ENCODE measurements at regions not wholly inside any gene's neighbourhood (a gene's known extent, or its start where the extent isn't known, plus 50 kb on each side); places are given as distances from the start of the nearest gene placed in this dataset.
A peak's percentile ranks its signal among the peaks of the same experiment; 100 is the strongest.

DNA sequence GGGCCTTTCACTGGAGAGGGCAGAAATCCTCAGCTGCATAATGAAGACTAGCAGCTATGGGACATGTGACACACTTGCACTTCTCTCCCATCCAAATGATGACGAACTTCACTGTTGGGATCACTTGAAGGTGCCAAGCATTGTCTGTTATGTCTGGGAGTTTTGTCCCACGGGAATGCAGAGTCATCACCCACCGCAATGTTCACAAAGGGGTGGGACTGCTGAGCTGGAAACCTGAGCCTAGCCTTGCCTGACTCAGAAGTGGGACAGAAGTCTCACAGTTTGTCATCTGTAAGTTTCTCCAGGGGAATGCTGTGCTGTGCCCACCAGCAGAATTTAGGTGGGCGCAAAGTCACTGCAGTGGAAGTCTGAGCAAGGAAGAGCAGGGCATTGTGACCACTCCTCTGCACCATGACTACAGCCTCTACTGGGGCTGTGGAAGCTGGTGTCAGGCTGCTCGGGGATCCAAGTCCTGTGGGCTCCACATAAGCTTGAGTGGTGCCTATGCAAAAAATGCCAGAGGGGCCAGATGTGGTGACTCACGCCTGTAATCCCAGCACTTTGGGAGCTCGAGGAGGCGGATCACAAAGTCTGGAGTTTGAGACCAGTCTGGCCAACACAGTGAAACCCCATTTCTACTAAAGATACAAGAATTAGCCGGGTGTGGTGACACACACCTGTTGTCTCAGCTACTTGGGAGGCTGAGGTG lies 472.0 kb upstream of the CNTNAP2 start:
- Histone ChIP-seq H3K4me3 (ENCODE audit: insufficient read depth, low read length) (no peak overlapping the region), H3K79me2 (ENCODE audit: insufficient read depth, low read length) (no peaks in the 10 kb centered on the region), H2AFZ (ENCODE audit: low read length) (no peak overlapping the region), H3K27me3 (ENCODE audit: insufficient read depth, low read length) (no peaks in the 10 kb centered on the region), H3K36me3 (ENCODE audit: insufficient read depth, low read length) (no peaks in the 10 kb centered on the region), H3K9me3 (ENCODE audit: low read depth, low read length) (peaks cover 1% of the 10 kb centered on the region), H3K4me1 (ENCODE audit: insufficient read depth, low read length) (no peaks in the 10 kb centered on the region), H4K20me1 (ENCODE audit: insufficient read depth, low read length) (no peaks in the 10 kb centered on the region), H3K27ac (ENCODE audit: low read depth, low read length) (no peak overlapping the region), H3K4me2 (ENCODE audit: insufficient read depth, low read length) (no peak overlapping the region)
- peak; percentile 45 for DNase-seq (ENCODE audit: insufficient read length, low spot score, missing footprints)
- TF ChIP-seq, protein P1, sequence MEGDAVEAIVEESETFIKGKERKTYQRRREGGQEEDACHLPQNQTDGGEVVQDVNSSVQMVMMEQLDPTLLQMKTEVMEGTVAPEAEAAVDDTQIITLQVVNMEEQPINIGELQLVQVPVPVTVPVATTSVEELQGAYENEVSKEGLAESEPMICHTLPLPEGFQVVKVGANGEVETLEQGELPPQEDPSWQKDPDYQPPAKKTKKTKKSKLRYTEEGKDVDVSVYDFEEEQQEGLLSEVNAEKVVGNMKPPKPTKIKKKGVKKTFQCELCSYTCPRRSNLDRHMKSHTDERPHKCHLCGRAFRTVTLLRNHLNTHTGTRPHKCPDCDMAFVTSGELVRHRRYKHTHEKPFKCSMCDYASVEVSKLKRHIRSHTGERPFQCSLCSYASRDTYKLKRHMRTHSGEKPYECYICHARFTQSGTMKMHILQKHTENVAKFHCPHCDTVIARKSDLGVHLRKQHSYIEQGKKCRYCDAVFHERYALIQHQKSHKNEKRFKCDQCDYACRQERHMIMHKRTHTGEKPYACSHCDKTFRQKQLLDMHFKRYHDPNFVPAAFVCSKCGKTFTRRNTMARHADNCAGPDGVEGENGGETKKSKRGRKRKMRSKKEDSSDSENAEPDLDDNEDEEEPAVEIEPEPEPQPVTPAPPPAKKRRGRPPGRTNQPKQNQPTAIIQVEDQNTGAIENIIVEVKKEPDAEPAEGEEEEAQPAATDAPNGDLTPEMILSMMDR (IDR thresholded peaks at IDR 0.05; ENCODE audit: extremely low read depth, low read depth, low read length), result no peak

DNA sequence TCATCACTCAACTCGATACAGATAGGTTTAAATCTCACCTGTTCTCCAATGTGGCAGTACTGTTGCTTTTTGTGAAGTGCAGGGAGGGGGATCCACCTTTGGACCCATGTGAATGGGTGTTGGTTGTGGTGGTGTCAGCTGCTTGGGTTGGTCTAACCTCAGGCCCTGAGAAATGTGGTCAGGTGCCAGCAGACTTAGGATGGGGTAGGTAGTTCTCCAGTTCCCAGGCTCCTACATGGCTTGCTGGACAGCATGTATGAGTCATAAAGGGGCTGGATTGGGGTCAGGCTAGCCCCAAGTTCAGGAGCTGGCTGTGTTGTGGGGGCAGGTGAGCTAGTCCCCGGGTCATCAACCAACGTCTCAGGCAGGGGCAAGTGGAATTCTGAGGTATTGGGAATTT lies 472.6 kb upstream of the CNTNAP2 start:
- H3K9me3 ChIP-seq (ENCODE audit: low read depth, low read length), result peaks cover 1% of the 10 kb centered on the region
- DNase-seq (ENCODE audit: insufficient read length, low spot score, missing footprints), result peak; percentile 26

DNA sequence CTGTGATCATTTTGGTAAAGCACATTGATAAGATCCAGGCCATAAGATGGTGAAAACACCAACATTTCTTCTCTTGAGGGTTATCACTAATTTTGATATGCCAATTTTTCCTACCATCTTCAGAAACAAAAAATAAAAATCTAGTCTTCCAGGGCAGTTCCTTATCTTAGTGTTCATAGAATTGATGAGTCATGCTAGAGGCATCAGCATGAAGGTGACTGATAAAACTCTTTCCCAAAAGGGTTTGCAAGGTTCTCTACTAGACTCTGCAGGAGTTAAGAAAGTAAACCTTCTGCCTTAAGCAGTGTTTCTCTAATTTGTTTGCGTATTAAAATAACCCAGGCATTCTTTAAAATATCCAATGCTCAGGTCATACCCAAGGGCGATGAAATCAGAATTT lies 483.1 kb upstream of the CNTNAP2 start:
- H3K27me3 ChIP-seq (ENCODE audit: insufficient read depth, low read length), result no peaks in the 10 kb centered on the region
- H3K79me2 ChIP-seq (ENCODE audit: insufficient read depth, low read length), result no peaks in the 10 kb centered on the region
- H3K9me3 ChIP-seq (ENCODE audit: low read depth, low read length), result no peaks in the 10 kb centered on the region
- H3K27ac ChIP-seq (ENCODE audit: low read depth, low read length), result no peak overlapping the region
- no peaks in the 10 kb centered on the region for H3K36me3 ChIP-seq (ENCODE audit: insufficient read depth, low read length)
- no peaks in the 10 kb centered on the region for H3K4me1 ChIP-seq (ENCODE audit: insufficient read depth, low read length)
- H3K4me2 ChIP-seq (ENCODE audit: insufficient read depth, low read length), result no peak overlapping the region
- no peak overlapping the region for H3K4me3 ChIP-seq (ENCODE audit: insufficient read depth, low read length)
- H2AFZ ChIP-seq (ENCODE audit: low read length), result no peak overlapping the region
- no peak for DNase-seq (ENCODE audit: insufficient read length, low spot score, missing footprints)
- H4K20me1 ChIP-seq (ENCODE audit: insufficient read depth, low read length), result no peaks in the 10 kb centered on the region
- TF ChIP-seq, protein P1 (IDR thresholded peaks at IDR 0.05; ENCODE audit: extremely low read depth, low read depth, low read length), result no peak

More for the DNA sequence above, 472.6 kb upstream of the CNTNAP2 start:
- TF ChIP-seq, protein P1 (IDR thresholded peaks at IDR 0.05; ENCODE audit: extremely low read depth, low read depth, low read length), result no peak
- Histone ChIP-seq H3K4me2 (ENCODE audit: insufficient read depth, low read length) (no peak overlapping the region), H3K27ac (ENCODE audit: low read depth, low read length) (no peak overlapping the region), H3K4me1 (ENCODE audit: insufficient read depth, low read length) (no peaks in the 10 kb centered on the region), H4K20me1 (ENCODE audit: insufficient read depth, low read length) (no peaks in the 10 kb centered on the region), H3K79me2 (ENCODE audit: insufficient read depth, low read length) (no peaks in the 10 kb centered on the region), H3K36me3 (ENCODE audit: insufficient read depth, low read length) (no peaks in the 10 kb centered on the region), H3K4me3 (ENCODE audit: insufficient read depth, low read length) (no peak overlapping the region), H2AFZ (ENCODE audit: low read length) (no peak overlapping the region), H3K27me3 (ENCODE audit: insufficient read depth, low read length) (no peaks in the 10 kb centered on the region)

DNA sequence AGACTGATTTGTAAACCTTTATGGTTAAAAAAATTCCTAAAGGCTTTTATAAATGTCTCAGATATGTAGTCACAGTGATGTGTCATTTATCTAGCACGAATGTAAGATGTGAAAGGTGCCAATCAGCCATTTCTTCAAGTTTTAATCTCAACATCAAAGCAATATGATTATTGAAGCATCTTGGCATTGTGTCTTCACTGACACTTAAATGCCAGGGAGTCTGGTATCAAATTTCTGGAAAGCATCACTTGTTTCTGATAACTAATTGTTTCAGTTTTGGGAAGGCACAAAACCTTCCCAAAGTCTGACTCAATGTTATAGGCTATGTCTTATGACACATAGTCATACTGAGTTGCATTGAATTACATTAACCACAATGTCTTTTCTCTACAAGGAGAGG lies 492.0 kb upstream of the CNTNAP2 start:
- Histone ChIP-seq H3K4me2 (ENCODE audit: insufficient read depth, low read length) (no peak overlapping the region), H3K4me3 (ENCODE audit: insufficient read depth, low read length) (no peak overlapping the region), H3K27me3 (ENCODE audit: insufficient read depth, low read length) (no peaks in the 10 kb centered on the region), H4K20me1 (ENCODE audit: insufficient read depth, low read length) (no peaks in the 10 kb centered on the region), H2AFZ (ENCODE audit: low read length) (peak overlapping the region; percentile 17), H3K27ac (ENCODE audit: low read depth, low read length) (peak overlapping the region; percentile 14), H3K9me3 (ENCODE audit: low read depth, low read length) (no peaks in the 10 kb centered on the region), H3K79me2 (ENCODE audit: insufficient read depth, low read length) (no peaks in the 10 kb centered on the region), H3K4me1 (ENCODE audit: insufficient read depth, low read length) (no peaks in the 10 kb centered on the region), H3K36me3 (ENCODE audit: insufficient read depth, low read length) (no peaks in the 10 kb centered on the region)
- DNase-seq (ENCODE audit: insufficient read length, low spot score, missing footprints), result no peak
- TF ChIP-seq, protein P1 (IDR thresholded peaks at IDR 0.05; ENCODE audit: extremely low read depth, low read depth, low read length), result no peak

All from osteoblast (primary cell).